ENCODE measurements at regions not wholly inside any gene's neighbourhood (a gene's known extent, or its start where the extent isn't known, plus 50 kb on each side); places are given as distances from the start of the nearest gene placed in this dataset.

DNA sequence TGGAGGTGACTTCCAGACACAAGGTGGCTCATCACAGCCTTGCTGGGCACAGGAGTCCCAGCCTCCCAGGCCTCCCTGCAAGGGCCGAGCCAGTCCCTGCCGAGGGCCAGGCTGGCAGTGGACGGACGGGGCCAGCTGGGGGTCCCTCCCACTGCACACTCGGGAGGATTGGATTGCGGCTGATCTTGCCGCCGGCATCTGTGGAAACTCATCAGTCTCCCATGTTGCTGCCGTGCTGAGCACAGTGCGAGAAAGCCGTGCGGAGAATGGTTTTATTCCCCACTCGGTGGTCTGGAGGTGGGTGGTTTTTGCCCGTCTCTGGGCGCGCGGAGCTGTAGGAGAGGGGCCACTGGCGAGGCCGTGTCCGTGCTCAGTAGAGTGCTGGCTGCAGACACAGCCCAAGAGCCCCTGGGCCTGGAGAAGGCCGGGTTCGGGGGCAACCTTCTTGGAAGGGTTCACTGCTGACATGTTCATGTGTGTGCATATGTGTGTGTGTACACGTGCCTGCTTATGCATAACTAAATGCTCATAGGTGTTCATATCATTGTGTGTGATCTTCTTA is 1246.4 kb downstream of the BRD1 start:
- no peaks in the 10 kb centered on the region for H3K36me3 Mint-ChIP-seq
- peaks cover 0 to 1% (median 0%) of the 10 kb centered on the region in 5 donors for H3K9me3 Mint-ChIP-seq
- H3K27ac ChIP-seq (ENCODE audit: low read depth, low read length): no peak overlapping the region
- CTCF ChIA-PET: no interaction called here
- no peak overlapping the region for H3K4me3 Mint-ChIP-seq
- H3K9me3 ChIP-seq (ENCODE audit: low read length): no peaks in the 10 kb centered on the region
- no peaks in the 10 kb centered on the region for H3K36me3 ChIP-seq (ENCODE audit: insufficient read depth, low read length)
- no peak for DNase-seq
- POLR2A ChIA-PET: no interaction called here
- H3K4me1 Mint-ChIP-seq: peaks cover 0 to 3% (median 0%) of the 10 kb centered on the region in 3 donors
- H3K27ac Mint-ChIP-seq: no peak overlapping the region
- H3K27me3 Mint-ChIP-seq: peaks cover 5 to 14% of the 10 kb centered on the region in 2 donors
- H3K27me3 ChIP-seq (ENCODE audit: insufficient read depth, low read length, poor library complexity, severe bottlenecking): no peaks in the 10 kb centered on the region
- H3K4me3 ChIP-seq (ENCODE audit: low read length): no peak overlapping the region
- no peaks in the 10 kb centered on the region for H3K4me1 ChIP-seq (ENCODE audit: insufficient read depth, low read length)

DNA sequence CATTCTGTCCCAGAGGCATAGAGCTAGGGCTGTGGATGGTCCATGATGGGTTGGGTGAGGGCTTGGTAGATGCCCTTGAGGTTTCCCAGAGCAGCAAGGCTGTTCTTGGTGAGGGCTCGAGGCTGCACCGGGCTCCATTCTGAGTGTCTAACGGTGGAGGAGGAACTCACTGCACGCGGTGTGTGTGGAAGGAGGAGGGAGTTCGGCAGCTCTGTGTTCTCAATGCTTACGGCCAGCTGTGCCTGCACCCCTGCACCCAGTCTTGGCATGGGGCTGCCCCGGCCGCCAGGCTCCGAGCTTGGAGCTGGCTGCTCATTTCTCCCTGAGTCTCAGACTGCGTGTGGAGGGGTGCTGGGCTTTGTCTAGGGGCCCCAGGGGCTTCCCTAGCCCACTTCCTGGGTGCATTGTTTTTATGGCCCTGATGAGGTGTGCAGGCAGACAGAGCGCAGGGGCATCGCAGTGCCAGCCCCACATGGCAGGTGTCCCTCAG is 1247.1 kb downstream of the BRD1 start:
- Histone ChIP-seq H3K9me3 (ENCODE audit: low read length) (no peaks in the 10 kb centered on the region), H3K4me3 (ENCODE audit: low read length) (no peak overlapping the region), H3K27me3 (ENCODE audit: insufficient read depth, low read length, poor library complexity, severe bottlenecking) (no peaks in the 10 kb centered on the region), H3K4me1 (ENCODE audit: insufficient read depth, low read length) (no peaks in the 10 kb centered on the region), H3K27ac (ENCODE audit: low read depth, low read length) (no peak overlapping the region), H3K36me3 (ENCODE audit: insufficient read depth, low read length) (no peaks in the 10 kb centered on the region)
- H3K27ac Mint-ChIP-seq: no peak overlapping the region
- no peak for DNase-seq
- H3K9me3 Mint-ChIP-seq: peaks cover 0 to 1% (median 0%) of the 10 kb centered on the region in 5 donors
- no peaks in the 10 kb centered on the region for H3K36me3 Mint-ChIP-seq
- ChIA-PET CTCF (no interaction called here), POLR2A (no interaction called here)
- H3K4me1 Mint-ChIP-seq: peaks cover 0 to 3% (median 0%) of the 10 kb centered on the region in 3 donors
- no peak overlapping the region for H3K4me3 Mint-ChIP-seq
- H3K27me3 Mint-ChIP-seq: peaks cover 5 to 14% of the 10 kb centered on the region in 2 donors

DNA sequence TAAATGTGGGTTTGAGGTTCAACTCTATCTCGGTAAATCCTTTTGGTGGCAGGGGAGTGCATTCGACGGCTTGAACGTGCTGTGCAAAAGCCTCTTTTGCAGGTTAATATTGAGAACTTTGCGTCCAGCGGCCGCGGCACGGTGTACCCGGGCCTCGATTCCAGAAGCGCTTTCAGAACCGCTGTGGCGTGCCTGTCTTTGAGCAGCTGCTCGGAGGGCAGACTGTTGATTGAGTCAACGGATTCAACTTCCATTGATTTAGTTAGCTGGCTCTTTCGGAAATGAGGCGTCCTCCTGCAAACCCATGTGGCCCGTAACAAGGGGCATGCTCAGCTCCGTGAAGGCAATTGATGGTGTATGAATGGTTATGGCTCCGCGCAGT is 1247.8 kb downstream of the BRD1 start:
- no peaks in the 10 kb centered on the region for H3K4me1 ChIP-seq (ENCODE audit: insufficient read depth, low read length)
- Mint-ChIP-seq H3K9me3 (peaks cover 0 to 1% (median 0%) of the 10 kb centered on the region in 5 donors), H3K36me3 (no peaks in the 10 kb centered on the region)

DNA sequence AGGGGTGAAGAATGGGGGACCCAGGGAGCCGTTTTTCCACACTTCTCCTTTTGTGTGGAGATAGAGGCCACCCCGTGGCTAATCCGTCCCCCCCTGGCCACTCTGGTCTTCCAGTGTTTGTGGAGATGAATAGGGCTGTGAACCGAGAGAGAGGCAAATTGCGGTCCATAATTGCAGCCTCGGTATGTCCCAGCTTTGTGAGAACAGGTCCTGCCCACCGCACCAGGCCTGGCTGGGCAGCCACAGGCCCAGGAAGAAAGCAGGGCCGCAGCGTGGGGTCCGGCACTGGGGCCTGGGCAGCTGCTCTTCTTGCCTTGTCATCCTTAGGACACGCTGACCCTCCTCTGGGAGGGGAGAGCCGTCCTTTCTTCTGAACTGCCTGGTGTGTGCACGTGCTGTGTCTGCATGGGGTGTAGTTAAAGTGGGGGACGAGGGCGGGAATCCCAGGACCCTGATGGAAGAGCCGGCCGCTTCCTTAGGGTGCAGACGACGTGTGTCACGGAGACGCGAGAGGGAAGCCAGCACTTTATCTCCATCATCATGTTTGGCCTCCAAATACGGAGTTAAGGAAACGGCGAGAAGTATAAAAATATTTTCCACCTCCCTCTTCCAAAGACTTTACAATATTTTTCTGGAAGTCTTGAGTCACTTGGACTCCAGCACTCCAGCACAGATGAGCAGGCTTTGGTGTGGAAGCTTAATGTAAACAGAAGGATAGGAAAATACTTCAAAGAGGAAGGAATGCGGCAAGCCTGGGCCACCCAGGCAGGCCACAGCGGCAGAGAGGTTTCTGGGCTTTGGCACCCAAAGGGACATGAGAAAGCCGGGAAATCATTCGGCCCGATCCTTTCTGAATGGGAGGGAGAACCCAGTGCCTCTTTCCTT is 1248.4 kb downstream of the BRD1 start:
- no peak overlapping the region for H3K4me3 Mint-ChIP-seq
- Histone ChIP-seq H3K9me3 (ENCODE audit: low read length) (no peaks in the 10 kb centered on the region), H3K27ac (ENCODE audit: low read depth, low read length) (no peak overlapping the region), H3K4me3 (ENCODE audit: low read length) (no peak overlapping the region), H3K36me3 (ENCODE audit: insufficient read depth, low read length) (no peaks in the 10 kb centered on the region), H3K4me1 (ENCODE audit: insufficient read depth, low read length) (no peaks in the 10 kb centered on the region), H3K27me3 (ENCODE audit: insufficient read depth, low read length, poor library complexity, severe bottlenecking) (no peaks in the 10 kb centered on the region)
- H3K27me3 Mint-ChIP-seq: peaks cover 8 to 19% of the 10 kb centered on the region in 2 donors
- DNase-seq: no peak
- H3K9me3 Mint-ChIP-seq: peaks cover 0 to 1% (median 0%) of the 10 kb centered on the region in 5 donors
- no peak overlapping the region for H3K27ac Mint-ChIP-seq
- ChIA-PET CTCF (no interaction called here), POLR2A (no interaction called here)
- H3K36me3 Mint-ChIP-seq: no peaks in the 10 kb centered on the region
- H3K4me1 Mint-ChIP-seq: peaks cover 0 to 6% (median 1%) of the 10 kb centered on the region in 3 donors

More for the DNA sequence above, 1247.8 kb downstream of the BRD1 start:
- no peak overlapping the region for H3K4me3 Mint-ChIP-seq
- no peaks in the 10 kb centered on the region for H3K9me3 ChIP-seq (ENCODE audit: low read length)
- no peak overlapping the region for H3K27ac ChIP-seq (ENCODE audit: low read depth, low read length)
- H3K27ac Mint-ChIP-seq: no peak overlapping the region
- no peaks in the 10 kb centered on the region for H3K36me3 ChIP-seq (ENCODE audit: insufficient read depth, low read length)
- no peaks in the 10 kb centered on the region for H3K27me3 ChIP-seq (ENCODE audit: insufficient read depth, low read length, poor library complexity, severe bottlenecking)
- ChIA-PET CTCF (no interaction called here), POLR2A (no interaction called here)
- H3K27me3 Mint-ChIP-seq: peaks cover 5 to 14% of the 10 kb centered on the region in 2 donors
- peaks cover 0 to 3% (median 0%) of the 10 kb centered on the region in 3 donors for H3K4me1 Mint-ChIP-seq
- no peak overlapping the region for H3K4me3 ChIP-seq (ENCODE audit: low read length)
- DNase-seq: no peak

DNA sequence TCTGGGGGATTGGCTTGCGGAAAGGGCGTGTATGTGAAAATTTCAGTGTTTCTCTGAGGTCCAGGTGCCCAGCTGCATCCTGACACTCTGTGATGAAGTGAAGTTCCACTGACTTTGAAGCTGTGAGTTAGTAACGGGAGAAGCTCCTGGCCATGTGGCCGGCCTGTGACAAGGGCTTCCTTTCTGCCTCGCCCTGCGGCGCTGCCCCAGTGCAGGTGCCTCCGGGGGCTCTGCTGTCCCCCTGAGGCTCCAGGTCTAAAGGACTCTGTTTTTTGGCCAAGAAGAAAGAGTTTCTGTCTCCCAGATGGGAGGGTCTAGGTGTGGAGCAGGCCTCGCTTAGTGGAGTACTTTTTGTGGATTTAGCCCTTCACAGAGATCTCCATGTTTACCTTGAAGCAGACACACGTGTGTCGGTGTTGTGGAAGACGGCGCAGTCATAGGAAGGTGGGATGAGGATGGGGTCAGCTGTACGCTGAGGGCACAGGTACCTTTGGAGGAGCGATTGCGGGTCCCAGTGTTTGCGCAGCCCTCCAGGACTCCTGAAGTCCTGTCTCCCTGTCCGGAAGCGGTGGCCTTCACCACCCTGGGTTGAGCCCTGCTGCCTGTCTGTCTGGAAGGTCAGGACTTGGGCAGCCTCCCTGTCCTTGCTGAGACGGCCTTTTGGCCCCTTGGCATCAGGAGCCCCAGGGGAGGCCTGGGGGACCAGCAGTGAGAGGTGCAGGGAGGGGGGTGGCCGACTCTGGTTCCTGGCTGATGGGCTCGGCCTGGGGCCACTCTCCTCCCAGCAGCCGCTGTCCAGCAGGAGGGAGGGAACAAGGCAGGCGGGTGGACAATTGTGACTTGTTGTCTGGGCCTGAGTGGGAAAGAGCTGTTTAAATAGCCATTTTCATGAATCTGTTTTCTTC is 1249.3 kb downstream of the BRD1 start:
- H3K4me3 Mint-ChIP-seq: no peak overlapping the region
- H3K27me3 Mint-ChIP-seq: peaks cover 13 to 28% of the 10 kb centered on the region in 2 donors
- H3K9me3 Mint-ChIP-seq: peaks cover 0 to 1% (median 0%) of the 10 kb centered on the region in 5 donors
- Histone ChIP-seq H3K27me3 (ENCODE audit: insufficient read depth, low read length, poor library complexity, severe bottlenecking) (peaks cover 3% of the 10 kb centered on the region), H3K4me3 (ENCODE audit: low read length) (no peak overlapping the region), H3K36me3 (ENCODE audit: insufficient read depth, low read length) (no peaks in the 10 kb centered on the region), H3K9me3 (ENCODE audit: low read length) (no peaks in the 10 kb centered on the region), H3K4me1 (ENCODE audit: insufficient read depth, low read length) (no peaks in the 10 kb centered on the region), H3K27ac (ENCODE audit: low read depth, low read length) (no peak overlapping the region)
- no peak for DNase-seq
- CTCF ChIA-PET: no interaction called here
- POLR2A ChIA-PET: no interaction called here
- H3K36me3 Mint-ChIP-seq: no peaks in the 10 kb centered on the region
- H3K27ac Mint-ChIP-seq: peak overlapping the region in 1 of 8 donors; percentile 22
- H3K4me1 Mint-ChIP-seq: peaks cover 0 to 6% (median 1%) of the 10 kb centered on the region in 3 donors

DNA sequence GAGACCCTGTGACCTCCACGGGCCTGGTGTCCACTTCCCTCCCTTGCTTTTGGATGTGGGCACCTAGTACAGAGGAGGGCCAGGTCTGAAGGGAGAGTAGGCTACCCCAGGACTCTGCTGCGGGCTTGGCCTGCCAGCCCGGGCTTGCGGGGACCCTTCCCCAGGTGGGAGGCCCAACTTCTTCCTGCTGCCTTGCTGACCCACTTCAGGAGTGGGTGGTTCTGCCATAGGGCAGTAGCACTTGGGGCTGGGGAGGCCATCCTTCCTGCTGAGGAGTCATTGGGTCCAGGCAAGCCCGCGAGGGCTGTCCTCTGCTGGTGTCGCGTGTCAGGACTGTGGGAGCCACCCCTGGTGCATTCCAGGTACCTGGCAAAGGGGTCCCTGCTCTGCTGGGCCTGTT is 1250.0 kb downstream of the BRD1 start:
- H3K9me3 ChIP-seq (ENCODE audit: low read length): no peaks in the 10 kb centered on the region
- DNase-seq: no peak
- Mint-ChIP-seq H3K9me3 (peaks cover 0 to 1% (median 0%) of the 10 kb centered on the region in 5 donors), H3K4me3 (no peak overlapping the region), H3K27me3 (peaks cover 13 to 29% of the 10 kb centered on the region in 2 donors), H3K27ac (peak overlapping the region in 1 of 8 donors; percentile 22), H3K36me3 (no peaks in the 10 kb centered on the region), H3K4me1 (peaks cover 0 to 6% (median 1%) of the 10 kb centered on the region in 3 donors)
- peaks cover 3% of the 10 kb centered on the region for H3K27me3 ChIP-seq (ENCODE audit: insufficient read depth, low read length, poor library complexity, severe bottlenecking)
- H3K4me3 ChIP-seq (ENCODE audit: low read length): no peak overlapping the region
- H3K4me1 ChIP-seq (ENCODE audit: insufficient read depth, low read length): no peaks in the 10 kb centered on the region
- H3K27ac ChIP-seq (ENCODE audit: low read depth, low read length): no peak overlapping the region
- CTCF ChIA-PET: no interaction called here
- POLR2A ChIA-PET: no interaction called here
- H3K36me3 ChIP-seq (ENCODE audit: insufficient read depth, low read length): no peaks in the 10 kb centered on the region

DNA sequence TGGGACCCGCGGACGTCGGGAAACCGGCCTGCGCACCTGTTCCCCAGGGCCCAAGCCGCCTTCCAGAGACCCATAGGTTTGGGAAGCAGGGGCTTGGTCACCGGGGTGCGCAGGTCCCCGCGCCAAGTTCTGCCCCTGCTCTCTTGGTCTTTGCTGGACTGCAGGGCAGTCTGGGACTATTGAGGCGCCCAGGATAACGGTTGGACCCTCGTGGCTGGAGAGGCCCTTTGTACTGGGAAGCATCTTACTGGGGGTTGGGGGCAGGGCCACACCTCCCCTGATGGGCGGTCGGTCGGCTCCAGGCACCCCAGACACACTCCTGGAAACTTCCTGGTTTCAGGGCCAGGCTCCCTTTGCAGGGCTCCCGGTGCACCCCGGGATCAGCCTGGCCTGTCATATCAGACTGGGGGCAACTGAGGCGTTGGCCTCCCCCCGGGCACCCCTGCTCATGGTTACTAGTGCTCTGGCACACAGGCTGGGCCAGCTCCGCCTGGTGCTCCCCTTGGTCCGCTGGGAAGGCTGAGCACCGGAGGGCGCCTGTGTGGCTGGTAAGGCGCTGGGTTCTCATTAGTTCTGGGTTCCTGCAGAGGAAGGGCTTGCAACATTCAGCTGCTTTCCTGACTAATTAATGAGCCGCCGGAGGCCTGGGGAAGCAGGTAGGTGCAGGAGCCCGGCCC is 1250.5 kb downstream of the BRD1 start:
- Mint-ChIP-seq H3K4me3 (peak overlapping the region in 1 of 7 donors; percentile 40), H3K9me3 (peaks cover under 1 to 4% (median 2%) of the 10 kb centered on the region in 5 donors), H3K27me3 (peaks cover 15 to 32% of the 10 kb centered on the region in 2 donors), H3K36me3 (no peaks in the 10 kb centered on the region), H3K4me1 (peaks cover 0 to 6% (median 1%) of the 10 kb centered on the region in 3 donors), H3K27ac (no peak overlapping the region)
- Histone ChIP-seq H3K27ac (ENCODE audit: low read depth, low read length) (no peak overlapping the region), H3K36me3 (ENCODE audit: insufficient read depth, low read length) (no peaks in the 10 kb centered on the region), H3K9me3 (ENCODE audit: low read length) (no peaks in the 10 kb centered on the region), H3K27me3 (ENCODE audit: insufficient read depth, low read length, poor library complexity, severe bottlenecking) (peaks cover 3% of the 10 kb centered on the region), H3K4me1 (ENCODE audit: insufficient read depth, low read length) (no peaks in the 10 kb centered on the region), H3K4me3 (ENCODE audit: low read length) (no peak overlapping the region)
- ChIA-PET POLR2A (no interaction called here), CTCF (no interaction called here)
- DNase-seq: no peak

Measured in CD8-positive, alpha-beta memory T cell (primary cell).